ENCODE measurements at regions not wholly inside any gene's neighbourhood (a gene's known extent, or its start where the extent isn't known, plus 50 kb on each side); places are given as distances from the start of the nearest gene placed in this dataset.
A peak's percentile ranks its signal among the peaks of the same experiment; 100 is the strongest.

DNA sequence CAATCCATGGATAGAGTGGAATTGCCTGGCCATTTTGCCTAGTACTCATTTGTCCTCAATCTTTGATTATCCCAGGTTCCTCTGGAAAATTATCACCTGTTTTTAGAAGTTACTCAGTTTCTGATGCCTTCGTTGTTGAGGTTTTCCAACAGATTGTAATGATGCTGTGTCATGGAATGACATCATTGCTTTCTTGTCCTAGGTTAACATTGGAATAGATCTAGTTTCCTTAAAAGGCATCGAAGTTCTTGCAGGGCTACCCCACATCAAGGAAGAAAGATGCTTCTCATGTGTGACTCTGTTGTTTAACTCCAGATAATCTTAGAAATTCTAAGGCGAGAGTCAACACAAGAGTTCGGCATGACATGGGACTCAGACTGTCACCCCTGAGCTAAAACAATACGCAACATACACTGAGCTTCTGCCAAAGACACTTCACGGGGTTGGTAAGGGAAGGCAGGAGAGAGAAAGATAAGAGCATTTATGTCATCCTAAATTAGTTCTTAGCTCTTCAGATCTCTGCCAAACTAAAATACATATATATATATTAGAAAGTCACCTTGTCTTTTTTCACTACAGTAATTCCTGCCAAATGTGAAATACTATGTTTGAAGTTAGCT, 293.2 kb upstream of the WWC1 start:
- intact Hi-C loops (cut with DNase I), result loop anchor here in 1 of 2 donors (5.0 kb wide), 1 partner anchor 46 kb away; no protein-coding TSS in a partner anchor
- DNase-seq (no peak), ATAC-seq (peak; percentile 73 to 76)

GRCh38 chr5:167999182-167999581, 292.3 kb upstream of the WWC1 start:
- peak; percentile 35 to 81 for ATAC-seq
- intact Hi-C loops (cut with DNase I), result loop anchor here in 1 of 2 donors (5.0 kb wide), 1 partner anchor 47 kb away; no protein-coding TSS in a partner anchor
- peak; percentile 36 for DNase-seq

- ATAC-seq (no peak), DNase-seq (no peak)
- intact Hi-C loops (cut with DNase I), result no loop called here
These were observed 290.1 kb upstream of the WWC1 start for GRCh38 chr5:168001318-168001717.

DNA sequence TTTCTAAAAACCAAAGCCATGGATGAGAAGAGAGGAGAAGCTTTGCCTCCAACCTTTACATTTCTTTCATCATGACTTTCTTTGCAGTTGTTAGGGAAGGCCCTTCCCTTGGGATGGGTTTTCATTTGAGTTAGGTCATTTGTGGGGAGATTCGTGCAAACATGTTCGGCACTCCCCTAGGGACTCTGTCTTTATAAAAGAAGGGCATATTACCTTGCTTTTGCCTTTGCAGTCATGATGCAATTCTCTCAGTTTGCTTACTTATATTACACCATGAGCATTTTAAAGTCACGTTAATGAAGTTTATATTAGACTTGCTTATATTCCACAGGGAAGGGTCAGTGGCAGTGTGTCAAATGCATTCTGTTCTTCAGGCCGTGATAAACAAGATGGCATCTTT, 289.3 kb upstream of the WWC1 start:
- intact Hi-C loops (cut with DNase I), result no loop called here
- ATAC-seq (no peak), DNase-seq (no peak)

- DNase-seq (no peak), ATAC-seq (no peak)
- intact Hi-C loops (cut with DNase I), result no loop called here
These were observed 286.4 kb upstream of the WWC1 start for GRCh38 chr5:168005093-168005492.

DNA sequence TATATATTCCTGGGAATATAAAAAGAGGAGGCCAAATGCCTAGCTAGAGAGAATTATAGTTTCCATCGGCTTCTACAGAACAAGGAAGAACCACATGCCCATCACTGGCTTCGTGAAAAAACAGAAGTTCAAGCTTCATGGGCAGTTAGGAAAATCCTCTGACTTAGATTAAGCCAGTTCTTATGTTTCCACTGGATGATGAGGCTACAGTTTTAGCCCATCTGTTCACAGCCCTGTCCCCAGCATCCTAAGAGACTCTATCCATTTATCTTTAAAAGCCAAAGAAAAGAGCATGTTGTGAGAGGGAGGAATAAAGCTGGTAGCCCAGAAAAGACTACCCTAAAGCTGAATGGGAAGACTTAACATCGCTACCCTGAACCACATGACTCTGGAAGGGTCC, 285.5 kb upstream of the WWC1 start:
- ATAC-seq (no peak), DNase-seq (no peak)
- intact Hi-C loops (cut with DNase I), result no loop called here

DNA sequence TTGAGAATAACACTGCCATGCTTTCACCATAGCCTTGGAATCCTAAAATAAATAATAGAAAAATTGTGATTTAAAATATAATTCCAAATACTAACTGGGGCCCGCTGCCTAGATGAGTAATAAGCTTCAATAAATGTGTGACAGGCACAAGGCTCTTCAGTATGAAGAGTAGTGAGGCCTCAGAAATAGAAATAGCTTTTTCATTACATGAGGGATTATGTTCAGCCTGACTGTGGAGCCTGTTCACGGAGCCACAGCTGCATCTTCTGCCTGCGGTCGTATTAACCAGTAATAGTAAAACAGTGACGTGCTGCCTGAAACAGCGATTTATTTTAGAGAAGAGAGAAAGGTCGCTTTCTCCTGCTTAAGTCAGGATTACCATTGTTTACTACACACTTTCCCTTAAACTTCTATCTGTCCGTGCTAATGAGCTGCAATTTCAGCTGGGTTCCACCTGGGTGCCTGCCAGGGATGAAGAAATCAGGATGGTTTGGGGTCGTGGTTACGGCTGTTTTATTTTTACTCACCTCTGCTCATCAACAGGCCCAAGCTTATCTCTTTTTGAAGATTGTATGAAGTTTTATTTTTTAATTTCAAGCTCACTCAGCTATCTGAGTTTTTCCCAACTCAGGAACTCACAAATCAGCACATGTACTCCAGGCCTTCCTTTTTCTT, 284.9 kb upstream of the WWC1 start:
- intact Hi-C loops (cut with DNase I), result no loop called here
- no peak for DNase-seq

GRCh38 chr5:168007286-168007685, 284.2 kb upstream of the WWC1 start:
- no peak for DNase-seq
- ATAC-seq, result no peak
- intact Hi-C loops (cut with DNase I), result no loop called here

More for the DNA sequence above, 284.9 kb upstream of the WWC1 start:
- ATAC-seq, result peak; percentile 82 to 87

- no peak for ATAC-seq
- intact Hi-C loops (cut with DNase I), result no loop called here
These were observed 282.9 kb upstream of the WWC1 start for GRCh38 chr5:168008555-168008954.

DNA sequence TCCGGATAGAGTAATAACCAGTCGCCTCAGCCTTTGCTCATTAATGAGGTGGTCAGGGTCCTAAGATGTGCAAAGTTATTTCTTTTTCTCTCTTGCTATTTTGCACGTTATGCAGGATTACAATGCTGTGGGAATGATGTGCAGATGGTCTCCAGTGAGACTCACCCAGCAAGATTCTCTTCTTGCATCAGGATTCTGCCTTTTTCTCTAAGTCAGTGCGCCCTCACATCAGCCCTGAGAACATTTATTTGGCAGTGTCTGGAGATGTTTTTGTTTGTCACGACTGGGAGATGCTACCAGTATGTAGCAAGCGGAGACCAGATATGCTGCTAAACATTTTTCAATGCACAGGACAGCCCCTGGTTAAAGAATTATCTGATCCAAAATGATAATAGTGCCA, 280.3 kb upstream of the WWC1 start:
- ATAC-seq (no peak), DNase-seq (no peak)
- intact Hi-C loops (cut with DNase I), result no loop called here

More at GRCh38 chr5:168008555-168008954, 282.9 kb upstream of the WWC1 start:
- no peak for DNase-seq

GRCh38 chr5:168012006-168012405, 279.4 kb upstream of the WWC1 start:
- intact Hi-C loops (cut with DNase I), result no loop called here
- peak in 1 of 2 donors; percentile 51 for ATAC-seq
- no peak for DNase-seq

DNA sequence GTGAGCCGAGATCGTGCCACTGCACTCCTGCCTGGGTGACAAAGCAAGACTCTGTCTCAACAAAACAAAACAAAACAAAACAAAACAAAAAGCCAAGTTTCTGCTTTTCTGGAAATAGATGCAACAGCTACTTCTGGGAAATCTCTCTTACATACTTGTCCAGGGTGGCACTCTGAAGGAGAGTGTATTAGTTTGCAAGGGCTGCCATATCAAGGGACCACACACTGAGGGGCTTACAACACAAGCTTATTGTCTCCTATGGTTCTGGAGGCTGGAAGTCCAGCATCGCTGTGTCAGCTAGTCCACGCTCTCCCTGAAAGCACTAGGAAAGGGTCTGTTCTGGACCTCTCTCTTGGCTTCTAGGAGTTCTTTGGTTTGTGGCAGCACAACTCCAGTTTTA, 277.9 kb upstream of the WWC1 start:
- intact Hi-C loops (cut with DNase I), result no loop called here
- DNase-seq (no peak), ATAC-seq (no peak)

GRCh38 chr5:168014433-168015123, 276.9 kb upstream of the WWC1 start:
- ATAC-seq (no peak), DNase-seq (no peak)

DNA sequence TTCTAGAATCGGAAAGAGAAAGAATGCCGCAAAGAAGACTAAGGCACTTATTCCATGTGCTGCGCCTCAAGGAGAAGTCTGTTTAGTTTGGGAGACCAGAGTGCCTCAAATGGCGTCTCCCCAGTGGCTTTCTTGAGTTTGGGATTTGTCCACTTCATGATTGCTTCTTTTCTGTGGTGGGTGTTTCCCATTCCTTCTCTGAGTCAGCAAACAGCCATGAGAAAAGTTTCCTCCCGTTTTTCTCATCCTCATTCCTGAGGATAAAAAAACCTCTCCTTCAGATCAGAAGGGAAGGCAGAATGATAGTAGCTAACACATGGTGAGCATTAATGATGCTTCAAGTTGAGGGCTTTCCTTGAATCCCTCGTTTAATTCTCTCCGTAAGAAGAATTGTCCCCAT, 275.9 kb upstream of the WWC1 start:
- DNase-seq, result no peak
- intact Hi-C loops (cut with DNase I), result no loop called here
- no peak for ATAC-seq

More at GRCh38 chr5:168014433-168015123, 276.9 kb upstream of the WWC1 start:
- intact Hi-C loops (cut with DNase I), result no loop called here

DNA sequence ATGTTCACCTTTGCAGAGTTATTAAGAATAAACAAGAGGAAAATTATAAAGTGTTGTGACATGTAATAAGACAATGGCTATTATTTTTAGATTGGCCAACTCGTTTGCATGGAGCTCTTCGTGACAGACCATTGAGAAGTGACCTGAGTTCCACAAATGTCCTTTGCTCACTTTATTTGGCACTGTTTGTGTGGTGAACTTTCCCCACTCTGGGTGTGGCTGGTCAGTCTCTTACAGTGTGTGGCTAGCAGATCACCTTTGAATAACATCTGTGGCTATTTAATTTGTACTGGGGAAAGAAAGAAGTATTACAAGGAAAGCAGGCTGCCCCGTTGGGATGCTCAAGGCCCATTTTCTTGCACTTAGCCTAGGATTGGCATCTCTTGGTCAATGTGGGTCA, 274.1 kb upstream of the WWC1 start:
- intact Hi-C loops (cut with DNase I), result no loop called here
- ATAC-seq (no peak), DNase-seq (no peak)

DNA sequence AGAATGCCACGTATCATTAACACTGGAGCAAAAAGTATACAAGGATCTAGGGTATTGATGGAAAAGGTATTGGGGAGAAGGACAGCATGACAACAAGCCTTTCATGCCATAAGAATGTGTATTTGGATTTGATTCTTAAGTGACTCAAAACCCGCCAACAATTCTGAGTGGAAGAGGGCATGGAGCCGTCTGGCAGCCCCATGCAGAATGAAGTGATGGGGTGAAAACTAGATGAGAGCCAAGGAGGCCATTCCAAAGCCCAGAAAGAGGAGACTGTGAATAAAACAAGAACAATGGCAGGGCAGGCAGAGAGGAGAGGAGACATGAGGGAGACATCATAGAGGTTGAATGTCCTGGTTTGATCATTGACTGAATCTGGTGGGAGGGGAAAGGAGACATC, 272.3 kb upstream of the WWC1 start:
- DNase-seq, result no peak
- no peak for ATAC-seq
- intact Hi-C loops (cut with DNase I), result no loop called here

- peak in 1 of 2 donors; percentile 36 for ATAC-seq
- intact Hi-C loops (cut with DNase I), result loop anchor here in 1 of 2 donors (5.0 kb wide), 1 partner anchor 298 kb away; no protein-coding TSS in a partner anchor
- peak; percentile 37 for DNase-seq
These were observed 270.7 kb upstream of the WWC1 start for GRCh38 chr5:168020542-168021294.

DNA sequence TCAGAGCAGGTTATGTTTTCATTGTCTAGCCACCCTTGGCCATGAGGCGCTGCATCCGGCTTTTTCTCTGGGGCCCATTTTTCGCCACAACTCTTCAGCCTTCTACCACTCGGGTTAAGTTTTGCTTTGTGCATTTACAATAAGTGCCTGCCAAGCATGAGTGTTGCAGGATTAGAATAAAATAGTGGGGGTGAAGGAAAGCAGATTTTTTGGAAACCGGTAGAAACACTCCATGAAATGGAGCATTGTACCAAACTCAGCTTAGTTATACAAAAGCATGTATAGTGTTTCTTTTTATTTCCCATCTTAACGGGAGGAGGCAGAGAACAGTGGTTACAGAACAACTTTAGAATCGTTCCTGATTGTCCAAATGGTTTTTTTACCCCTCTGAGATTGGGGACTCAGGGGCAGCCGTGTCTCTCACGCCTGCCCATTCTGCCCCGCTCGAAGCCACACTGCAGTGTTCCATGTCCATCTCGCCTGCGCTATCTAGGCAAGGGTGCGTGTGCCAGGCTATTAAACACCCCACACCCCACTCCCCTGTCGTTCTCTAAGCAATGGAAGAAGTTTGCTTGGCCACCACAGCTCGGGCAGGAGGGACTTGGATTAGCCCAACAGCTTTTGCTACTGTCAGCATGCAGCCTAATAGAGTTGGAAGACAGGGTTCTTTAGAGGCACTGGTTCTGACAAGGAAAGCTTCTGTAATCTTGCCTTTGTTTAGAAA, 268.8 kb upstream of the WWC1 start:
- ATAC-seq (peak; percentile 66 to 74), DNase-seq (peak; percentile 27)
- intact Hi-C loops (cut with DNase I), result loop anchor here in 1 of 2 donors (5.0 kb wide), 1 partner anchor 300 kb away; no protein-coding TSS in a partner anchor

DNA sequence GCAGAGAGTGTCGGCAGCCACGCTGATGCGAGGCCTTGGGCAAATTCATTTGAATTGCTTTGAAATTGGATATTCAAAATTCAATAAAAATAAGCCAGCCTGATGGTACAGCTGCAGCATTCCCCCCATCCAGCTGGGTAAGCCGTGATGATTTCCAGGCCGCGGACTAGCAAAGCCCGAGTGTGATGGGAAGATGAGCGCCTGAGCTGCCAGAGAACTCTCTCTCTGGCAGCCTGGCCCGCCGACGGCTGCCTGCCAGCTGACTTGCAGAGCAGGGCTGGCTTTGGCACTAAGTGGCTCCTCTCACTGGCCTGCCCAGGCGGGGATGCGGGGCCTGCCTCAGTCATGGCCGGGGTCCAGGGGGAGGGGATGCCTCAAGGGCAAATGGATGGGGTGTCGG, 268.3 kb upstream of the WWC1 start:
- DNase-seq (peak; percentile 61), ATAC-seq (peak; percentile 84 to 92)
- intact Hi-C loops (cut with DNase I), result loop anchor here in 1 of 2 donors (5.0 kb wide), 1 partner anchor 301 kb away; no protein-coding TSS in a partner anchor

Measured in left cardiac atrium (tissue), 4 donors.